ENCODE measurements at regions not wholly inside any gene's neighbourhood (a gene's known extent, or its start where the extent isn't known, plus 50 kb on each side); places are given as distances from the start of the nearest gene placed in this dataset.
A peak's percentile ranks its signal among the peaks of the same experiment; 100 is the strongest.

DNA sequence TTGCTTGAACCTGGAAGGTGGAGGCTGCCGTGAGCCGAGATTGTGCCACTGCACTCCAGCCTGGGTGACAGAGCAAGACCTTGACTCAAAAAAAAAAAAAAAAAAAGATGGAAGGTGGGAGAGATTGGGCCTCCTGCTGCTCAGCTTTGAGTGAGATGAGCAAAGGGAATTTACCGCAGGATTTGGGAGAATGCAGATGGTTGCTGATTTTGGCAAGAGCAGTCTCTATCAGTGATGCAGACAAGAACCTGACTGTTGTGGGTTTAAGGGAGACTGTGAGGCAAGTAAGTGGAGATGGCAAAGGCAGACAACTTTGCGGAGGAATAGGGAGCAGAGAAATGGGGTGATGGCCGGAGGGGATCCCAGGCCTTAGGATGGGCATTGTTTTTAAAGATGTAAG is 1140.8 kb upstream of the AUTS2 start:
- no peak for DNase-seq

DNA sequence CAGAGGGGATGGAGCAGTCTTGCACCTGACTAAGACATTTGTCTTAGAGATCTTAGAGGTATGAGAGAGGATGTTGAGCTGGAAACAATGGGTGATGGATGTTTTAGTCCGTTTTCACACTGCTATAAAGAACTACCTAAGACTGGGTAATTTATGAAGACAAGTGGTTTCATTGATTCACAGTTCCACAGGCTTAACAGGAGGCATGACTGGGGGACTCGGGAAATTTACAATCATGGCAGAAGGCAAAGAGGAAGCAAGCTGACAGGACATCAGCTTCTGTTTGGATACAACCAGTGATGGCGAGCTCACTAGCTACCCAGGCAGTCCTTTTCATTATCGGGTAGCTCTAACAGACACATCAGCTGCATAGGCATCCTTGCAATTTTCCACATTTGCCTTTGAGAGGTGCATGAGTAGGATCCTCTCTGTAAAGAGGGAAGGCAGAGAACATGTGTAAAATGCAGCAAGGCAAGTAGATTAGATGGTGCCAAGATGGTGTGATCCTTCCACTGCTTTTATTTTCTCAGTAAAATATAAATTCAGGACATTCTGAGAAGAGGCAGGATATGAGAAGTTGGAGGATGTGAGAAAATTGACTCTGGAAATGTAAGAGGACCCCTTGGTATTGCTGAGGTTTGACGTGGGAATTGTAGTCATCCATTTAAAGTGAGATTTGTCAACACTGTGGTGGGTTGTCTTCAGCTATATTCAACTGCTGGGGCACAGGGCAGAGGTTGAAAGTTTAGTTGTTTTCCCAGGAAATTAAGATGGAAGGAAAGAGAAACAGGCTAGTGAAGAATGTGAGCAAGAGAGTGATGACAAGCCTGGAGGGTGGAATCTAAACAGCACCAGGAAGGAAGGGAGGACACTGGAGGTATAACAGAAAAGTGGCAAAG is 1140.0 kb upstream of the AUTS2 start:
- DNase-seq, result no peak

DNA sequence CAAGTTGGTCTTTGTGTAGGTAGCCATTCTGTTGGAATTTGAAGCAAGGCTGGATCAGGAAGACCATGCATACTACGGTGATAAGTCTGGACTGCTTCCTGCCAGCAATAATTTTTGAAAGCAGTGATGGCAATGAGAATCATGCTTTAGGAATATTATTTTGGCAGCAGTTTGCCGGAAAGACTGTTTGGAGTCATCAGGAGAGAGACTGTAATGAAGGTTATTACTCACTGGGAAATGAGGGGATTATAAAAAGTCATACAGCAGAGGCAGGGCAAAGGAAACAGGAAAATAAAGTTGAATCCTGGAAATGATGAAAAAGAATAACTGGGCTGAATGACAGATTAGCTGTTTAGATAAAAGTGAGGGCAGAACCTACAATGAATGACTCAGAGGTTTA is 1136.8 kb upstream of the AUTS2 start:
- peak; percentile 85 for DNase-seq

DNA sequence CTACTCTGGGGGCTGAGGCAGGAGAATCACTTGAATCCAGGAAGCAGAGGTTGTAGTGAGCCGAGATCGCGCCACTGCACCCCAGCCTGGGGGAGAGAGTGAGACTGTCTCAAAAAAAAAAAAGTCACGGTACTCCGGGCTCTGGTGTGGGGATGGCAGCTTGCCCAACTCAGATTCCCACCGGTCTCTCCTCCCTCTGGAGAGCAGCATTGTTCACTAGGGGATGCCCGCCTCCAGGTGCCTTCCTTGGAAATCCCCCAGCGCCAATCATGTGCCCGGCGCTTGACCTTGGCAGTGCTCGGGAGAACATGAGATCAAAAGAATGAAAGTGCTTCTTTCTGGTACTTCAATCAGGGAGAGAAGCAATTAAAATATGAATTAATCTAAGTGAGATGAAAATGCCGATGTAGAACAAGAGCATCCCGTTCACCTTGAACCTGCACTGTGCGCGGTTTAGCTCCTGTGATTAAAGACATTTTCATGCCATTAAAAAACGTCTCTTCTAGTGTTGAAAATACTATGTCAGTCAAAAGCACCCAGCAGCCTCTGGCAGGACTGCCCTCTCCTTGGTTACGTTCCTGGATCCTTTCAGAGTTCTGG is 1127.3 kb upstream of the AUTS2 start:
- DNase-seq, result peak; percentile 58

DNA sequence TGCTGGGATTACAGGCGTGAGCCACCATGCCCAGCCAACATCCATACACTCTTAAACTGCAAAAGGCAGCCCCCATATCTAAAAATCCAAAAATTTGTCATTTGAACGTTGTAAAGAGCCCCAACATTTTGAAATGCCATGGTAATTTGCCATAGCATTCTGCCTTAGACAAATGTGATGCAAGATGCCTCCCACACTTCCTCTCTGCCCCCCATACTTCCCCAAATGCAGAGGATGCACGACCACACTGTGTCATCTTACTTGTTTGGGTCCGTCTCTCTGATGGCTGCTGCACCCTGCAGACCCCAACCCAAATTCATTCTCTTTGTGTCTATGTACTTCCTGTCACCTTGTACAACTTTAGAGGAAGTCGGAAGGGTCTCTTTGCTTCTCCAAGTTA is 1125.6 kb upstream of the AUTS2 start:
- no peak for DNase-seq

DNA sequence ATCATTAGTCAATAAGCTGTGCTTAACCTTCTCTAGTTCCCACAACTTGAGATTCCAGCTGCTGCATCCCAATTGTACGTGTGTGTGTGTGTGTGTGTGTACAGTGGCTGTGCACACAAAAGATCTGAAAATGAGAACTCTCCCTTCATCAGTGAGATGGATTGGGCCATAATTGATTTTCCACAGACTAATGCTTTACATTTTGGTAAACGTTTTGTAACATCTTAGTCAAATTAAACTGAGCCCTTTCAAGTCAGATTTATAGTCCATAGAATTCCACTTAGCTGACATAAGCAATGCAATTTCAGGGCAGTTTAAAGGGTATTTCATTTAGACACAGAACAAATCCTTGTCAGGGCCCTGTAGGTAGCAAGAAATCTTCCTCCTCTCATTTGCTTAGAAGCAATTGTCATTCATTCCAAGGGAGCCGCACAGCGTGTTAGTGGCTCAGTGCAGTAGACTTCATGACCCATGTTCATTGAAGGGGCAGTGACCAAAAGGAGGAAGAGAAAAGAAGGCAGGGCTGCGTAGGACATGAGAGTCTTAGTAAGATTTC is 1123.5 kb upstream of the AUTS2 start:
- DNase-seq, result no peak

DNA sequence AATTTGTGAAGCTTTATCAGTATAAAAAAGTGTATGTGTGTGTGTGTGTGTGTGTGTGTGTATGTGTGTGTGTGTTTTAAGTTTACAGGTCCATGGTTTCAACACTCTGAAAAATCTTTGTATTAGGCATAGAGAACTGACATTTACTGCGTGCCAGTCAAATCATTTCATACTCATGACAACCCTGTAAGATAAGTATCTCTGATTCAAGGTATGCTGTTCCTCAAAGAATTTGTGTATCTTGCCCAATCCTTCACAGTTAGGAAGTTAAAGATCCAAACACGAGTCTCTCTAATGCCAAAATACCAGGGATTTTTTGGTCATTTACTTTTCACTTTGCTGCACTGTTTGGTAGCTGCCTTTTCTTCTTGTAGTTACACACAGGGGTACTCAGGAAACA is 1121.3 kb upstream of the AUTS2 start:
- DNase-seq, result peak; percentile 68

DNA sequence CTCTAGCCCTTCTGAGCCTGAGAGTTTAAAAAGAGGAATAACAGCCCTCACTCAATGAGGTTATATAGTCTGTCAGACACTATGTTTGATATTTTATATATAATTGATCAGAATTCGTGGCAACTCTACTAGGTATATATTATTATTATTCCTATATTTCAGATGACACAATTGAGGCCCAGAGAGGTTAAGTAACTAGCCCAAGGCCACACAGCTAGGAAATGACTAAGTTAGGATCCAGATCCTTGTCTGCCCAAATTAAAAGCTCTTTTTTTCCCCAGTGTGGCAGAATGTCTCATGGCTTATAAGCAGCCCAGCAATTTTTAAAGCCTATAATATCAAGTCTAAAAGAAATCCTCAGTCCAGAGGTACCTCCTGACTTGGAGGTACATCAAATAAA is 1119.9 kb upstream of the AUTS2 start:
- no peak for DNase-seq

DNA sequence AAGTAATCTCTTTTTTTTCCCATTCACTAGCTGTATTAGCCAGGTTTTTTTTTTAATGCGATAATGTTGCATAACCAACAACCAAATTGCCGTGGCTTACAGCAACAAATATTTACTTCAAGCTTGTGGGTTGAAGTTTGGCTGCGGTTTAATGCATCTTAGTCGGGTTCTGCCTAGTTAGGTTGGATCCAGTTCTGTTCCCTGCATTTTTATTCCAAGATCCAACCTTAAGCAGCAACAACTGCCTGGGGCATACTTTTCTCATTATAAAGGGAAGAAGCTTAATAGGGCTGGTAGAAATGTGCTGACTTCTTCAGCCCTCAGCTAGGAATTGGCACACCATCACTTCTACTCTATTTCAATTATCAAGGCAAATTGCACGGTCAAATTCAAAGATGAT is 1115.5 kb upstream of the AUTS2 start:
- DNase-seq, result no peak

DNA sequence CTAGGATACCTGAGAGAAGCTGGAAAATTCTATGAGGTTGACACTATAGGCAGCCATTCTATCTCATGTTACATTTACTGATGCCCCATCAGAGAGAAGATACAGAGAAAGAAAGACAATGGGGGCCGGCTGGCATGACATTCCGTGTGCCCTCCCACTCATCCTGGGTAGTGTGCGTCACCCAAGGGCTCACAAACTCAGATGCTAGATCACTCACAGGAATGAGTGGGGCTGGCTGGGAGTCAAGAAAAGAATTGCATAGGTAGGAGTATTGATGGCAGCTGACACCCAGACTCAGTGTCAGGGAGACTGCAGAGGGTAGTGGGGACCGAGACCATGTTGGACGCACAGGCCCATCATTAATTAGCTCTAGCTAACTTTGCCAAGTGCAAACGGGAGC is 1113.5 kb upstream of the AUTS2 start:
- DNase-seq, result no peak

DNA sequence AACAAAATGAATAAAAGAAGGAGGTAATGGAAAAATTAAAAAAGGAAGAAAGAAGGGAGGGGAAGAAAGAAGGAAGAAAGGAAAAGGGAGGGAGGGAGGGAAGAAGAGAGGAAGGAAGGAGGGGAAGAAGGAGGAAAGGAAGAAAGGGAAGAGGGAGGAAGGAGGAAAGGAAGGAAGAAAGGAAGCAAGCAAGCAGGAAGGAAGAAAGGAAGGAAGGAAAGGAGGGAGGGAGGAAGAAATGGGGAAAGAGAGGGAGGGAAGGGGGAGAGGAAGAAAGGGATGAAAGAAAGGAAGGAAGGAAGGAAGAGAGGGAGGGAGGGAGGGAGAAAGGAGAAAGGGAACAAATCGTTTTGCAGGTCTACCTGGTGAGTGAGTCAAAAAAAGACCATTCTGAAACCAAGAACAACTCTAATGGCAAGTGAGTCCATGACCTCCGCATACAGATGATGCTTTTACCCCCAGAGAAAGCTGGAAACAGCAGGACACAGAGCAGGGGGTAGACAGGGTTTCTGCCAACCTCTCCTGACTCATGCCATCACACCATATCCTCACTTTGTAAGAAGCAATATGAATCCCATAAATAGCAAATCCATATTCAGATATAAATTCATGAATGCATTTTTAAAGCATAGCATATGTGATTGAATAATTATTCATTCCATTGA is 1112.9 kb upstream of the AUTS2 start:
- DNase-seq, result no peak

DNA sequence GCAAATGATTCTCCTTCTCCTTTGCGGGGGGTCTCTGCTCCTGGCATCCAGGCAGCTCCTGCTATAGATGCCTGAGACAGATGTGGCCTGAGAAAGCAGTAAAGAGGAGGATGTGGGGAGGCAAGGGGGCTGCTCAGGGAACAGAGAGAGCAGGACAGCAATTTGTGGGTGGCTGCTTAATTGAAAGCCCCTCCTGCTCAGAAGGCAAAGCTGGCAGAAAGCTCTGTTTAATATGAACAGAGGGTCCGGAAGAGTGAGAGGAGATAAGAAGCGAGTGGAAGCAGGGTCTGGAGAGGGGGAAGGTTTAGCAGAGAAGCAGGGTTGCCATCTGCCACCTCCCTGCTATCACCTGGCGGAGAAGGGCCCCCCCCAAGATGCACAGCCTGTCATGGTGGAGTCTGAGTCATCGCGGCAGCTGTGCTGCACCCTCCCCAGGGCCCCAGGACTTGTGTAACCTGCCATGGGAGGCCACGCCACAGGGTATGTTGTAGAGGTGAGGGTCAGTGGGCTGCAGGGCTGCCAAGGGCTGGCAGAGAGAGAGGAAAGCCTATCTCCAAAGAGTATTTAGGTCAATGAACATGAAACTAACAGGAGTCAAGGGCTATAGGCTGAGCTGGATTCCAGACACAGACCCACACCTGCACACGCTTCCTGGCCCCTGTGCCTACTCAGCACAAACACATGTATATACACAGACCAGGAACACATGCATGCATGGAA is 1109.8 kb upstream of the AUTS2 start:
- DNase-seq, result no peak

DNA sequence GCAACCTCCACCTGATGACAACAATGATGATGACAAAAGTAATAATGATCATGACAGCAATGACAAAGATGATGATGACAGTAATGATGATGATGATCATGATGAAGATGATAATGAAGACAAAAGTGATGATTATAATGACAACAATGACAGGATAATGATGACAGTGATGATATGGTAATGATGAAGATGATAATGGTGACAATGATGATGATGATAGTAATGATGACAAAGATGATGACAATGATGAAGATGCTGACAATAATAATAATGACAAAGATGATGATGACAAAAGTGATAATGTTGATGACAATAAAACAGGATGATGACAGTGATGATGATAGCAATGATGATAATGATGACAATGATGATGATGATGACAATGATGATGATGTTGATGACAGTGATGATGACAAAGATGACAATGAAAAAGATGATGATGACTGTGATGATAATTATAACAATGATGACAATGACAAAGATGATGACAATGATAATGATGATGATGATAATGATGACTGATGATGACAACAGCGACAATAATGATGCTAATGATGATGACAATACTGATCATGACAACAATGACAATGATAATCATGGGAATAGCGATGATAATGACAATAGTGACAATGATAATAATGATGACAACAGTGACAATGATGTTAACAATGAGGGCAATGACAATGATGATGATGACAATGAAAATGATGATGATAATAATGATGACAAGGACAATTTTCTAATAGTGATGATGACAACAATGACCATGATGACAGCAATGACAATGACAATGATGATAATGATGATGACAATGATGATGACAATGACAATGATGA is 1106.5 kb upstream of the AUTS2 start:
- no peak for DNase-seq

DNA sequence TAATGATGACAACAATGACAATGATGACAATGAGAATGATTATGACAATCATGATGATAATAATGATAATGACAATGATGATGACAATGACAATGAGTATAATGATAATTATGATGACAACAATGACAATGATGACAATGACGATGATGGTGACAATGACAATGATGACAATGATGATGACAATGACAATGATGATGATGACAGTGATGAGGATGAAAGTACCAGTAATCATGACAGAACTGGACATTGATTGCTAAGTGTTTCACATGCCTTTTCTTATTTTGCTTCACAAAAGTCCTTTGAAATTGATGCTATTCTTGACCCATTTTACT is 1106.0 kb upstream of the AUTS2 start:
- no peak for DNase-seq

DNA sequence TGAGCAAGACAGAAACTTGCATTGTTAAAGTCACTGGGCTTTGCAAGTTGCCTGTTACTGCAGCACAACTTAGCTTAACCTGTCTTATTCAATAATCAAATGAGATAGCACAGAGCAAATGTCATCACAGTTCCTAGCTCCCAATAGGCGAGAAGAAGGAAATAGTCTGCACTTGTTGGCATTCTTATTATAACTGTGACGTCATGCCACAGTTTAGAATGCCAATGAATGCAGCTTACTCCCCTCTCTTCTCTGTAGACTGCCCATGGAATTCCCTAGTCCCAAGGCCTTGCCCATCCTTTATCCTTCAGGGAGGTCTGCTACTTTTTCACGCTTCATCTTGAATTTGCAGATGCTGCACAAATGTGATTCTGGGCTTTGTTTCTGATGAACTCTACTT is 1094.9 kb upstream of the AUTS2 start:
- no peak for DNase-seq

DNA sequence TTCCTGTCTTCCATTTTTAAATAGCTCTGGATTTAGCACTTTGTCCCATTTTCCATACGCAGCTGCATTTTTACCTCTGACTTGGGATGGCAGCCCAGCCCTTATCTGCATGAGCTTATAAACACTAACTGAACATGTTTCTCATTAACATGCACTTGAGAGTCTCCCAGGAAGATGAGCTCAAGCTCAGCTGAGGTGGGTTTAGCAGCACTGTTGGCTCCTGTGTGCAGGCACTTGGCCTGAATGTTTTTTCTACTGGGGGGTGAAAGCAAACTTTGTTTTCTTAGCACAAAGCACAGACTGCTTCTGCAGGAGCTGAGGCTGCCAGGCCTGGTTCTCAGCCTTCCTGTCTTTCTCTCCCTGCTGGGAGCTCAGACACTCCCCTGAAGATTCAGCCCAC is 1093.6 kb upstream of the AUTS2 start:
- no peak for DNase-seq

DNA sequence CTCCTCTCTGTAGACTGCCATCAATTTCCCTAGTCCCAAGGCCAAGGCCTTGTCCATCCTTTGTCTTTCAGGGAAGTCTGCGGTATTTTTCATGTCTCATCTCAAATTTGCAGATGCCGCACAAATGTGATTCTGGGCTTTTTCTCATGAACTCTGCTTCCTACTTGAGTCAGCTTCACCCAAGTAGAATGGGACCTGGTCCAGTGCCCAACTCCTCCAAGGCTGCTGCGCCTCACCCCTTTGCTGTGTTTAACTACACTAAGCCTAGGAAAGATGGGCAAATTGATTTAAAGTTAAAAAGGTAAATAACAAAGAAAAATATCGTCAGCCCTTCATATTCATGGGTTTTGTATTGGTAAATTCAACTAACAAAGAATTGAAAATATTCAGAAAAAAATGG is 1092.6 kb upstream of the AUTS2 start:
- DNase-seq, result no peak

DNA sequence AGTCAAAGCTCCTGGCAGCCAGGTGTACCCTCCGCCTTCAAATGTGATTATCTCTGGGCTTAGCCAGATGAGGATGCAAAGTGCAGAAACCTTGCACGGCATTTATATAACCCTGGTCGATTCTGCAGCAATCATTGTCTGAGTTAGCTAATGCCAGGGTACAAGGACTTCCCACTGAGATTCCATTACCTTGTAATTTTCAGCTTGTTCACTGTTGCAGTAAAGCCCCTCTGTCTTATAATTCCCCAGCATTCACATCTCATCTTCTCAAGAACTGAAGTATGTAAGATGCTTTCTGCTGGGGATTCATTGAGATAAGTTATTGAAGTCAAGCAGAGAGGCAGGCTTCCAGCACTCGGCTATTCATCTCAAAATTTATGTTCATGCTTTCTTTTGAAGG is 1090.6 kb upstream of the AUTS2 start:
- DNase-seq, result no peak

DNA sequence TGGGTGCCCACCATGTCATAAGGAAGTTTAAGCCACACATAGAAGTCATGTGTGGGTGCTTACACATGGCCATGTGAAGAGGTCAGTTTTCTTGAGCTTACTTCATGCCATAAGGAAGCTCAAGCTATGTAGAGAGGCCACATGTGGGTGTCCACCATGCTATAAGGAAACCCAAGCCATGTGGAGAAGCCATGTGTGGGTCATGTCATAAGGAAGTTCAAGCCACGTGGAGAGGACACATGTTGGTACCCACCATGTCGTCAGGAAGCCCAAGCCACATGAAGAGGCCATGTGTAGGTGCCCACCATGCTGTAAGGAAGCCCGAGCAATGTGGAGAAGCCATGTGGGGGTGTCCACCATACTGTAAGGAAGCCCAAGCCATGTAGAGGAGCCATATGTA is 1089.2 kb upstream of the AUTS2 start:
- DNase-seq, result no peak

DNA sequence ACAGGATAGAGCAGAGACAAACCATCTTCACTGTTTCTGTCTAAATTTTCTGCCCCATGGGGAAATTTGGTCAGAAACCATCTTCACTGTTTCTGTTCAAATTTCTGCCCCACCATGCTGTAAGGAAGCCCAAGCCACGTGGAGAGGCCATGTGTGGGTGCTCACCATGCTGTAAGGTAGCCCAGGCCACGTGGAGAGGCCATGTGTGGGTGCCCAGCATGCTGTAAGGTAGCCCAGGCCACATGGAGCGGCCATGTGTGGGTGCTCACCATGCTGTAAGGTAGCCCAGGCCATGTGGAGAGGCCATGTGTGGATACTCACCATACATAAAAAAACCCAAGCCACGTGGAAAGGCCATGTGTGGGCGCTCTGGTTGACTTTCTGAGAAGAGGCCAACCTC is 1088.7 kb upstream of the AUTS2 start:
- DNase-seq, result no peak

DNA sequence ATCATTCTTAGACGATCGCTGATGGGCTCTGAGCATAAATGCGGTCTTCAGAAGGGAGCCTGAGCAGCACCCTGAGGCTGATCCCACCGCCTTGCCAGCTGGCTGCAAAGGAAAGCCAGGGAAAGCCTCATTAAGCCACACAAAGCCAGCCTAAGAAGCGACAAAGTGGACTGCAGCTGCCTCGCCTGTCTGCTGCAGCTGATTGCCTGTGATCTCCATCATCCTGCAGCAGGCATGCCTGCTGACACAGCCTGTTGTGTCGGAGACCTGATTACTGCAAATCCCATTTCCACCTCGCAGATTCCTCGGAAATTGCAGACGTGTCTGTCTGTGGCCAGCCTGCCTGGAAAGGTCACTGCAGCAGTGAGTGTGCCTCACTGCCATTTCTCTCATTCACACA is 1087.0 kb upstream of the AUTS2 start:
- no peak for DNase-seq

DNA sequence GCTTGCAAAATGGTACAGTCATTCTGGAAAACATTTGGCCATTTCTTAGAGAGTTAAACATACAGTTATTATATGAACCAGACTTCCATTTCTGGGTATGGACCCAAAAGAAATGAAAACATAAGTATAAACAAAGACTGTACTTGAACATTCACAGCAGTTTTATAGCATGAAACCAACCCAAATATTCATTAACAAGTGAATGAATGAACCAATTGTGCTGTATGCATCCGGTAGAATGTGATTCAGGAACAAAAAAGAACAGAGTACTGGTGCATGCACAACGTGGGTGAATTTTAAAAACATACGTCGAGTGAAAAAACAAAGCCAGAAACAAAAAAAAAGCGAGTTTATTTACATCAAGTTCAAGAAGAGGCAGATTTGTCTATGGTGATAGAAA is 1085.8 kb upstream of the AUTS2 start:
- no peak for DNase-seq

Measured in NCI-H226 (cell line).